H1 (cell line): ENCODE measurements at regions not wholly inside any gene's neighbourhood (a gene's known extent, or its start where the extent isn't known, plus 50 kb on each side); places are given as distances from the start of the nearest gene placed in this dataset.

Source experiments
- CTCF ChIA-PET: fragments of 300-600 bp; sonication (Branson Sonifier 250); formaldehyde crosslinking; loops from one replicate; lab custom pipeline; 2021; ENCODE audit not compliant: partially characterized antibody; lab: Charles Lee
- POLR2A ChIA-PET: fragments of 300-600 bp; sonication (Branson Sonifier 250); formaldehyde crosslinking; loops from one replicate; lab custom pipeline; 2021; ENCODE audit warnings: inconsistent platforms; ENCODE audit not compliant: partially characterized antibody; lab: Charles Lee
- DNase-seq, 2 experiments: peaks; one replicate each; pipeline versions ENCODE4 v3.0.0 to v3.0.0-alpha.2; 2010 to 2022; ENCODE audit warnings: low spot score in 2 of 2, low read depth in 1 of 2, mixed read lengths in 1 of 2
- FAIRE-seq: peaks from 2 replicates; lab custom pipeline; 2011; peaks lifted over from hg19 to GRCh38; lab: Jason Lieb, UNC
- H2AFZ ChIP-seq: 2 replicates; pipeline ENCODE4 v1.8.1; 2012; ENCODE audit warnings: low read length, inconsistent platforms
- H2AK5ac ChIP-seq: 2 replicates; pipeline ENCODE4 v1.6.1; 2013; ENCODE audit warnings: low read depth, low read length
- H2BK120ac ChIP-seq: replicated peaks from 2 replicates; pipeline ENCODE3; 2013; ENCODE audit warnings: low read depth, low read length, inconsistent platforms
- H2BK12ac ChIP-seq: 2 replicates; pipeline ENCODE4 v1.6.1; 2013; ENCODE audit warnings: low read depth, low read length
- H2BK15ac ChIP-seq: 2 replicates; pipeline ENCODE4 v1.6.1; 2013; ENCODE audit warnings: low read length
- H2BK20ac ChIP-seq: 2 replicates; pipeline ENCODE4 v1.6.1; 2013; ENCODE audit warnings: low read length
- H2BK5ac ChIP-seq: 2 replicates; pipeline ENCODE4 v1.6.1; 2013; ENCODE audit warnings: low read depth, low read length
- H3K14ac ChIP-seq: 2 replicates; pipeline ENCODE4 v1.6.1; 2013; ENCODE audit warnings: inconsistent platforms; ENCODE audit not compliant: insufficient read length
- H3K18ac ChIP-seq: 2 replicates; pipeline ENCODE4 v1.6.1; 2013; ENCODE audit warnings: low read length; ENCODE audit errors: extremely low read depth
- H3K23ac ChIP-seq: 2 replicates; pipeline ENCODE4 v1.6.1; 2013; ENCODE audit warnings: inconsistent platforms; ENCODE audit not compliant: insufficient read length
- H3K23me2 ChIP-seq: 2 replicates; pipeline ENCODE4 v1.6.1; 2013; ENCODE audit warnings: low read depth, low read length
- H3K27ac ChIP-seq: 2 replicates; pipeline ENCODE4 v1.6.1; 2011; ENCODE audit warnings: low read depth, low read length, inconsistent platforms
- H3K27me3 ChIP-seq, 4 experiments: replicated peaks in 1 of 4; 1 replicate in 1 of 4; 2 replicates in 3 of 4; pipeline versions ENCODE4 v1.6.1 to v1.8.1; 2011 to 2013; ENCODE audit warnings: low read length in 3 of 4, mild to moderate bottlenecking in 3 of 4, inconsistent platforms in 2 of 4, mixed read lengths in 2 of 4, moderate library complexity in 1 of 4; ENCODE audit not compliant: control insufficient read depth in 3 of 4, insufficient read depth in 3 of 4; ENCODE audit errors: extremely low read depth in 1 of 4
- H3K36me3 ChIP-seq, 4 experiments: 2 replicates each; pipeline versions ENCODE4 v1.6.1 to v1.8.1; 2011 to 2013; ENCODE audit warnings: mild to moderate bottlenecking in 4 of 4, low read length in 3 of 4, moderate library complexity in 2 of 4, control low read depth in 1 of 4, inconsistent platforms in 1 of 4; ENCODE audit not compliant: insufficient read depth in 4 of 4, control insufficient read depth in 2 of 4
- H3K4ac ChIP-seq: replicated peaks from 2 replicates; pipeline ENCODE3; 2013; ENCODE audit warnings: low read length, low read depth, mixed read lengths, inconsistent platforms; ENCODE audit not compliant: insufficient read length
- H3K4me1 ChIP-seq, 4 experiments: replicated peaks in 1 of 4; 1 replicate in 1 of 4; 2 replicates in 3 of 4; pipeline versions ENCODE4 v1.6.1 to v1.8.1; 2011 to 2013; ENCODE audit warnings: low read length in 3 of 4, inconsistent platforms in 2 of 4, mixed read lengths in 1 of 4; ENCODE audit not compliant: insufficient read depth in 4 of 4, control insufficient read depth in 3 of 4
- H3K4me2 ChIP-seq, 2 experiments: 2 replicates each; pipeline versions ENCODE4 v1.6.1 to v1.8.1; 2011 to 2013; ENCODE audit warnings: low read depth in 2 of 2, low read length in 2 of 2, control low read depth in 1 of 2, inconsistent platforms in 1 of 2, mild to moderate bottlenecking in 1 of 2; ENCODE audit not compliant: insufficient read depth in 1 of 2
- H3K4me3 ChIP-seq, 4 experiments: fragments of 200-600, 300-600 bp in 1 of 4; sonication (generic), shearing (Covaris generic), sonication (Bioruptor Twin) in 1 of 4; 2 replicates each; pipeline versions ENCODE4 v1.5.1 to v1.8.1; 2011 to 2016; ENCODE audit warnings: low read length in 4 of 4, low read depth in 3 of 4, control low read depth in 2 of 4, inconsistent platforms in 2 of 4, mild to moderate bottlenecking in 2 of 4, mixed read lengths in 1 of 4, moderate library complexity in 1 of 4; ENCODE audit not compliant: insufficient read depth in 2 of 4; ENCODE audit errors: extremely low read depth in 1 of 4
- H3K56ac ChIP-seq: replicated peaks from 2 replicates; pipeline ENCODE3; 2013; ENCODE audit warnings: low read depth, mild to moderate bottlenecking, mixed read lengths, low read length, inconsistent platforms; ENCODE audit not compliant: insufficient read length
- H3K79me1 ChIP-seq: 2 replicates; pipeline ENCODE4 v1.6.1; 2013; ENCODE audit warnings: low read depth, low read length, control low read depth
- H3K79me2 ChIP-seq, 2 experiments: 2 replicates each; pipeline versions ENCODE4 v1.6.1 to v1.8.1; 2012 to 2013; ENCODE audit warnings: low read length in 2 of 2, mild to moderate bottlenecking in 2 of 2, inconsistent platforms in 1 of 2; ENCODE audit not compliant: insufficient read depth in 2 of 2, control insufficient read depth in 1 of 2
- H3K9ac ChIP-seq, 4 experiments: replicated peaks in 1 of 4; 1 replicate in 1 of 4; 2 replicates in 3 of 4; pipeline versions ENCODE4 v1.6.1 to v1.8.1; 2011 to 2013; ENCODE audit warnings: low read depth in 3 of 4, low read length in 3 of 4, control low read depth in 2 of 4, mild to moderate bottlenecking in 2 of 4, moderate library complexity in 2 of 4, inconsistent platforms in 1 of 4; ENCODE audit errors: extremely low read depth in 1 of 4
- H3K9me3 ChIP-seq, 2 experiments: 2 replicates each; pipeline versions ENCODE4 v1.6.1 to v1.8.1; 2012 to 2013; ENCODE audit warnings: mild to moderate bottlenecking in 2 of 2, moderate library complexity in 2 of 2, control low read depth in 1 of 2, inconsistent platforms in 1 of 2, low read depth in 1 of 2, low read length in 1 of 2, mixed read lengths in 1 of 2; ENCODE audit not compliant: insufficient read depth in 2 of 2
- H4K20me1 ChIP-seq, 2 experiments: replicated peaks in 1 of 2; 2 replicates each; pipeline versions ENCODE3 to v1.8.1; 2011 to 2013; ENCODE audit warnings: inconsistent platforms in 2 of 2, low read length in 2 of 2, mild to moderate bottlenecking in 1 of 2; ENCODE audit not compliant: insufficient read depth in 2 of 2, control insufficient read depth in 1 of 2
- H4K5ac ChIP-seq: 2 replicates; pipeline ENCODE4 v1.6.1; 2013; ENCODE audit warnings: low read length, low read depth, mixed read lengths, inconsistent platforms; ENCODE audit not compliant: insufficient read length
- H4K8ac ChIP-seq: 2 replicates; pipeline ENCODE4 v1.8.0; 2013; ENCODE audit warnings: mild to moderate bottlenecking, moderate library complexity, low read length, inconsistent platforms; ENCODE audit not compliant: insufficient read depth; ENCODE audit errors: extremely low read depth
- H4K91ac ChIP-seq: replicated peaks from 2 replicates; pipeline ENCODE3; 2013; ENCODE audit warnings: low read length, mixed read lengths, inconsistent platforms; ENCODE audit not compliant: insufficient read length
- BACH1 ChIP-seq: IDR thresholded peaks from 2 replicates; pipeline ENCODE4 v1.6.1; 2012; ENCODE audit warnings: low read length, improper control_type of control experiment
- CBX8 ChIP-seq: fragments of 300-800, 300-1000 bp; sonication (generic); IDR thresholded peaks from 2 replicates; pipeline ENCODE4 v1.7.1; 2016; ENCODE audit warnings: low read depth, low read length, borderline replicate concordance
- EGR1 ChIP-seq: IDR thresholded peaks from 2 replicates; pipeline ENCODE4 v1.6.1; 2011; ENCODE audit warnings: low read depth, low read length, borderline replicate concordance
- EZH2 ChIP-seq: fragments of 200-600 bp; sonication (generic); IDR thresholded peaks from 2 replicates; pipeline ENCODE4 v1.7.1; 2012; ENCODE audit warnings: low read depth, mild to moderate bottlenecking, moderate library complexity, low read length, inconsistent platforms; ENCODE audit not compliant: severe bottlenecking
- FOSL1 ChIP-seq: IDR thresholded peaks from 2 replicates; pipeline ENCODE4 v1.6.1; 2011; ENCODE audit warnings: mild to moderate bottlenecking, low read depth, low read length, moderate library complexity; ENCODE audit not compliant: insufficient read depth
- KDM1A ChIP-seq: fragments of 200-600, 300-600 bp; sonication (generic); IDR thresholded peaks from 2 replicates; pipeline ENCODE4 v1.7.1; 2016; ENCODE audit warnings: mild to moderate bottlenecking, low read length, borderline replicate concordance
- POLR2AphosphoS5 ChIP-seq: IDR thresholded peaks from 2 replicates; pipeline ENCODE4 v1.6.1; 2011; ENCODE audit warnings: low read depth, low read length
- RFX5 ChIP-seq: IDR thresholded peaks from 2 replicates; pipeline ENCODE4 v1.6.1; 2011; ENCODE audit warnings: low read depth, low read length, improper control_type of control experiment, borderline replicate concordance
- RXRA ChIP-seq: IDR thresholded peaks from 2 replicates; pipeline ENCODE4 v1.6.1; 2011; ENCODE audit warnings: low read depth, mild to moderate bottlenecking, low read length, moderate library complexity; ENCODE audit not compliant: insufficient read depth
- SP2 ChIP-seq: IDR thresholded peaks from 2 replicates; pipeline ENCODE4 v1.6.1; 2012; ENCODE audit warnings: mild to moderate bottlenecking, low read length, inconsistent platforms
- WGBS, 2 experiments: shearing (Covaris generic) in 1 of 2; methylation state at CpG; one replicate each; pipeline versions ENCODE4 v1.1.6 to v1.1.7; 2013 to 2015; ENCODE audit warnings: low lambda C conversion rate in 2 of 2, mixed read lengths in 2 of 2, inconsistent platforms in 1 of 2, low coverage in 1 of 2, missing lambda C conversion rate in 1 of 2; ENCODE audit not compliant: insufficient replicate concordance in 2 of 2, insufficient coverage in 1 of 2, insufficient read length in 1 of 2; ENCODE audit errors: extremely low coverage in 1 of 2, missing lambda C conversion rate in 1 of 2; 5-methylcytosine and 5-hydroxymethylcytosine counted together
- TF ChIP-seq, protein P1 (sequence below): IDR thresholded peaks from 2 replicates; pipeline ENCODE4 v1.6.1; 2011; ENCODE audit warnings: low read length, improper control_type of control experiment

DNA sequence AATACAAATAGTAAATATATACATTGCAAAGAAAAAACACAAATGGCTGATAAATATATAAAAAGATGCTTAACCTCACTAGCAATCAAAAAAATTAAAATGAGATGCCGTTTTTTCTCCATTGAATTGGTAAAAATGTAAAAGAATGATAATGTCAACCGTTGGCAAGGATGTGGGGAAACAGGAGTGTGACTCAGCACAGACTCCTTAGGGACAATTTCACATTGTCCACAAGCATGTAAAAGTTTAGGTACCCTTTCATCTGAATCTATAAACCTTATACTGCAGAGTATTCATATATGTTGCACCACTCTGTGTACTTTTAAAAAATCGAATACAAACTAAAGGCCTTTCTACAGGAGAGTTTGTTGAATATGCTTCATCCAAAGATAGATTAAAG is 143.1 kb upstream of the RREB1 start:
- H3K18ac ChIP-seq: no peak overlapping the region
- no peaks in the 10 kb centered on the region for H3K27me3 ChIP-seq
- no peak overlapping the region for H3K56ac ChIP-seq
- no peaks in the 10 kb centered on the region for H4K20me1 ChIP-seq
- no peak overlapping the region for H3K27ac ChIP-seq
- H3K36me3 ChIP-seq: no peaks in the 10 kb centered on the region
- no peak overlapping the region for H3K4me3 ChIP-seq
- H3K14ac ChIP-seq: no peak overlapping the region
- H2BK20ac ChIP-seq: no peak overlapping the region
- no peak overlapping the region for H2BK120ac ChIP-seq
- no peak overlapping the region for H3K4ac ChIP-seq
- H3K4me2 ChIP-seq: no peak overlapping the region
- H3K23me2 ChIP-seq: no peaks in the 10 kb centered on the region
- FAIRE-seq (no peak), DNase-seq (no peak)
- no peaks in the 10 kb centered on the region for H3K79me2 ChIP-seq
- H2BK15ac ChIP-seq: no peak overlapping the region
- H3K23ac ChIP-seq: no peak overlapping the region
- ChIA-PET CTCF (interaction anchor here (1.2 kb wide), 1 partner anchor 275 kb away, joined by 3 read pairs; no protein-coding TSS in a partner anchor), POLR2A (interaction anchor here (0.5 to 0.6 kb wide), 2 partner anchors 47 to 725 kb away, joined by 4 read pairs; no protein-coding TSS in a partner anchor)
- H3K9me3 ChIP-seq: no peaks in the 10 kb centered on the region
- no peaks in the 10 kb centered on the region for H3K4me1 ChIP-seq
- no peak overlapping the region for H4K91ac ChIP-seq
- no peak overlapping the region for H2BK12ac ChIP-seq
- H3K9ac ChIP-seq: no peak overlapping the region
- H2AFZ ChIP-seq: no peak overlapping the region
- no peaks in the 10 kb centered on the region for H3K79me1 ChIP-seq
- no peak overlapping the region for H2BK5ac ChIP-seq
- H4K8ac ChIP-seq: no peak overlapping the region
- no peak overlapping the region for H2AK5ac ChIP-seq
- WGBS, 2 experiments: 87% methylated on average over 3 of the region's 3 CpGs; no CpG with 5 or more reads in 1 of the 2 experiments
- no peak overlapping the region for H4K5ac ChIP-seq
- TF ChIP-seq EGR1 (no peak), POLR2AphosphoS5 (no peak), RXRA (no peak), SP2 (no peak), CBX8 (no peak), BACH1 (no peak), KDM1A (no peak), FOSL1 (no peak), EZH2 (no peak), RFX5 (no peak)
- TF ChIP-seq, protein P1, sequence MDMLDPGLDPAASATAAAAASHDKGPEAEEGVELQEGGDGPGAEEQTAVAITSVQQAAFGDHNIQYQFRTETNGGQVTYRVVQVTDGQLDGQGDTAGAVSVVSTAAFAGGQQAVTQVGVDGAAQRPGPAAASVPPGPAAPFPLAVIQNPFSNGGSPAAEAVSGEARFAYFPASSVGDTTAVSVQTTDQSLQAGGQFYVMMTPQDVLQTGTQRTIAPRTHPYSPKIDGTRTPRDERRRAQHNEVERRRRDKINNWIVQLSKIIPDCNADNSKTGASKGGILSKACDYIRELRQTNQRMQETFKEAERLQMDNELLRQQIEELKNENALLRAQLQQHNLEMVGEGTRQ: no peak
